ENCODE measurements at regions not wholly inside any gene's neighbourhood (a gene's known extent, or its start where the extent isn't known, plus 50 kb on each side); places are given as distances from the start of the nearest gene placed in this dataset.
A peak's percentile ranks its signal among the peaks of the same experiment; 100 is the strongest.

DNA sequence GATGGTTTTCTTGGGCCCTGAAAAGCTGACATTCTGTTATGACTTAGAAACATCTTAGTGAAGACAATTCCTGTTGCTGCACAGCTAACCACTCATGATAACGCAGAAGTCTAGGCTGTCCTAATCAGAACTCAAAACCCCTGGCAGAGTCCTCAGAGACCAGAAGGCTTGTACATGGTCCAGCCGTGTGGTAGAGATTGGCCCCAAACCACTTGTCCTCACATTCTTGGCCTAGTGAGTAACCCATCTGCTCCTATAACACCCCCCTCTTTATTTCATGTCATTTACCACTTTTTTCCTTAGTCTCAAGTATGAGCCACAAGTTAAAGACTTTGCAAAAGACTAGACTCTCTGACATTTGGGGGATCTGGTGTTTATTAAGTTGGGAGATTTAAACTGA lies 116.5 kb upstream of the ADAMTS18 start:
- no peak for DNase-seq (ENCODE audit: low read depth in 3 of 3, low spot score in 1 of 3)

DNA sequence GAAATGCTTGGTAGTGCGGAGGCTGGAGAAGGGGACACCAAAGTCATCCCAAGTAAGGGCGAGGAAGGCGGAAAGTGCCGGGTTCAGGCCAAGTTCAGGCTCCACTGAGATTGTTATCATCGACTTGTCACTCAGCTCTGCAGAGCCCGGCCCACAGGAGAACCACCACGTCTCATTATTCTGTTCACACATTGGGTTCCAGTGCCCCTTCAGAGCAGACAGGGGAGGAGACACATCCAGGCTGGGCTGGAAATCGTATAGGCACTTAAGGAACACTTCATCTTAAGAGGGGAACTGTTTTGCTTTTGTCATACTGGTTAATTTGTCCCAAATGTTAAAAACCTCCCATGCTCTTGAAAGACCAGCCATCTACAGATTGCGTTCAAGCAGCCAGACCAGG lies 118.3 kb upstream of the ADAMTS18 start:
- DNase-seq (ENCODE audit: low read depth in 3 of 3, low spot score in 1 of 3) = no peak

DNA sequence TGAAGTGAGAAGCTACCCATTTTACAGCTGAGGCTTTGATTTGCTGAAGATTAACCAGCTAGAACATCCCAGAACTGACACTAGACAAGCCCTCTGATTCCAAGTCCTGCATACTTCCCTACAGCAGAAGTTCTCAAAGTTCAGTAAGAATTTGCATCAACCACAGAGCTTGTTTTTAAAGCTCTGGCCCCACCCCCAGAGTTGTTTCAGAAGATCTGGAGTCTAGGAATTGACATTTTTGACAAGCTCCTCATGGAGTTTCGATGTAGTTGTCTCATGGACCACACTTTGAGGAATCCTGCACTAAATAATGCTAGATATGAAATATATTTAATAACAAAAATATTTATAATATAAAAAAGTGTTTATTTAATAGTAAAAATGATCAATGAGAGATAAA lies 120.3 kb upstream of the ADAMTS18 start:
- DNase-seq (ENCODE audit: low read depth in 3 of 3, low spot score in 1 of 3) = no peak

DNA sequence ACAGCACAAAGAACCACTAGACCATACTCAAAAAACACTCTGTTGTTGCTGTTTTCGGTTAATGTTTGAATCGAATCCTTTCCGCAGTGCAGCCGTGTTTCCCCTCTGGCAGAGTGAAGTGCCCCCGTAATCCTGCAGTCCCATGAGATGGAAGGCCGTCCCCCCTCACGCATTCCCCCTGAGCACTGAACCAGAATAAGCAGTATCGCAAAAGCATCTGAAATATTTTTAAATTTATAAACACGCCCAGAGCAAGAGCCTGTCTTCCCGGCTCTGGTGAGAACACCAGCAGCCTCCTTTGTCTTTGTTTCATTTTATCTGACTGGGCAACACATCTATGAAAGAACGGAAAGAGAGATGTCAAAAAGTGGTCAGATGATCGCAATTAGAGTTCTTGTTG lies 121.0 kb upstream of the ADAMTS18 start:
- DNase-seq (ENCODE audit: low read depth in 3 of 3, low spot score in 1 of 3) = no peak

DNA sequence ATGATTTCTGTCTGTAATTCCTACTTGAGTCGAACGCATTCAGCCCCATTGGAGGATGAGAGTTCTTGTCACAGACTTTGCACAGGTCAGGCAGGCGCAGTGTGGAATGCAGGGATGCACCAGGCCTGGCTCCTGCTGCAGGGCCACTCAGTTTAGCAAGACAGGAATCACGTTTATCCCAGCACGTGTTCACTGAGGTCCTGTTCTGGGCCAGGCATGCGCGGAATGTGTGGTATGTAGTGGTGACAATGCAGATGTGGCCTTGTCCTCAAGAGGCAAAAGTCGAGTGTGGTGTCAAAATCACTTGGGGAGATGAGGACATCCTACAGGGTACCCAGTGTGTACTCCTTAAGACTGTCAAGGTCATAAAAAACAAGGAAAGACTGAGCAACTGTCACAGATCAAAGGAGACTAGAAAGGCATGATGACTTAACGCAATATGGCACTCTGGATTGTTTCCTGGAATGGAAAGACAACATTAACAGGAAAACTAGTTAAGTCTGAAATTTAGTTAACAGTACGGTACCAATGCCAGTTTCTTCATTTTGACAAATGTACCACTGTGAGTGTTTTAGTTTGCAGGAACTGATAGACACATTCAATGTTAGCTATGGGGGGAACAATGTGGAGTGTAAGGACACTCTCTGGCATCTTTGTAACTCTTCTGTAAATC lies 121.5 kb upstream of the ADAMTS18 start:
- no peak for DNase-seq (ENCODE audit: low read depth in 3 of 3, low spot score in 1 of 3)

DNA sequence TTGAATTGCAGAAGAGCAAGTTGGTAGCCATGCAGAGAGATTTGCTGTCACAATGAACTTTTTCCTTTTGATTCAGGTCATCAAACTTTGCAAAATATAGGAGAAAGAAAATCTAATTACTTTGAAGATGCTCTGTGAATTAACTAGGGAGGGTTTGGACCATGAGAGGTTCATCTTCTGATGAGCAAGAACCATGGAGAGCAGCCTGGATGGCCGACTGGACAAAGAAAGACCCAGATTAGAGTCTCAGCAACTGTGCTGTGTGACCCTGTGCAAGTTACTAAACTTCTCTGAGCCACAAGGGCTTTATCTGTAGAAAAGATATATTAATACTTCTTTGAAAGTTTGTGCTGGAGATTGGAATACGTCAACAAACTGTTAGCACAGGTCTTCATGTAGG lies 122.6 kb upstream of the ADAMTS18 start:
- no peak for DNase-seq (ENCODE audit: low read depth in 3 of 3, low spot score in 1 of 3)

DNA sequence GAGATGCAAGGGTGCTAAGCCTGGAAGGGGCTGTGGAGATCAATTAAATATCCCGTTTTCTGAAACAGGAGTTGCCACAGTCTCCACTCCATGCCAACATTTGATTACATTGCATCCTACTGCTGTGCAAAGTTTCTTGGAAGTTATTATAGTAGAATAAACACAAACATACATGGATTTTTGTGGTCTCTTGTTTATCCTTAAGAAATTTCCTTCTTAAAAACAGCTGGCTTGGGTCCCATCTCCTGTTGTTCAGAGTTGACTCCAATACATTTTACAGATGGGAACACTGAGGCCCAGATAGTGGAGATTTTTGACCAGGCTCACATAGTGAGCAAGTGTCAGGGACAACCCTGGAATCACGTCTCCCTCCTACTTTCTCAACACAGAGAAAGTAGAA lies 124.0 kb upstream of the ADAMTS18 start:
- DNase-seq (ENCODE audit: low read depth in 3 of 3, low spot score in 1 of 3) = no peak

DNA sequence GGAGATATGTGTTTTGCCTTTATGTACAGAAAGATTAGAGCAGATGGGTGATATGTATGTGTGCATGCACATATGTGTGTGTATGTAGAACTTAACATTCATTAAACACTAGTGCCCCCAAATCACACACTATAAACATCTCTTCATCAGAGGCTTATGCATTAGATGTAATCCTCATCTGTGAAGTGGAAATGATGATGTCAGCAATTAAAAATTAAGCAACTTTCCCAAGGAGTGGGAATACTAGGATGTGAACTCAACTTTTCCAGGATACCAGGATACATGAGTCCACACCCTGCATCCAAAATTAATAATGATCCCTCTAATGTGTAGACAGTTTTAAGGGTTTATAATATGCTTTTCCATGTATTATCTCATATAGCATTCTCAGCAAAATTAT lies 127.7 kb upstream of the ADAMTS18 start:
- DNase-seq (ENCODE audit: low read depth in 3 of 3, low spot score in 1 of 3) = no peak

DNA sequence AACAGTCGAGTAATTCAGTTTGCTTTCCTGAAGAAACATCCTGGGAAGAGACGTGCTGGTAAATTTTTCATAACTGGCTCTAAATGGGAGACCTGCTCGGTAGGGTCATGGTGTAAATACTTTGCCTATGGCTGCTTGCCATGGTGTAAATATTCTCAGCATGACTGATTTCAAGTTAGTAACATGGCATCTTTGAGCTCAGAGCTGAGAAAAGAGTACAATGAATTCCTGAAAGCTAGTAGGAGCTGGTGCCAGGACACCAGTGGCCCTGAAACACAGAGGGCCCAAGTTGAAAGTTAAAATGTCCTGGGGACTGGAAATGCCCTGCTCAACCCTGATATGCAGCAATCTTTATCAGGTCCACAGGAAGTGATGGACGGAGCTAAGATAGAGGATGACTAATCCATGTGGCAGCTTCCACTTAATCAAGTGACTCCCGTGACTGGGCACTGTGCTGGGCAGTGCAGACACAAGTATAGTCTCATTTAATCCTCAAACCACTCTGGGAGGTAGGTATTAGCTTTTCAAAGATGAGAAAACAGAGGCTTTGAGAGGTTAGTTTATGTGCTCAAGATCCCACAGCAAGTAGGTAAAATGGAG lies 130.1 kb upstream of the ADAMTS18 start:
- no peak for DNase-seq (ENCODE audit: low read depth in 3 of 3, low spot score in 1 of 3)

DNA sequence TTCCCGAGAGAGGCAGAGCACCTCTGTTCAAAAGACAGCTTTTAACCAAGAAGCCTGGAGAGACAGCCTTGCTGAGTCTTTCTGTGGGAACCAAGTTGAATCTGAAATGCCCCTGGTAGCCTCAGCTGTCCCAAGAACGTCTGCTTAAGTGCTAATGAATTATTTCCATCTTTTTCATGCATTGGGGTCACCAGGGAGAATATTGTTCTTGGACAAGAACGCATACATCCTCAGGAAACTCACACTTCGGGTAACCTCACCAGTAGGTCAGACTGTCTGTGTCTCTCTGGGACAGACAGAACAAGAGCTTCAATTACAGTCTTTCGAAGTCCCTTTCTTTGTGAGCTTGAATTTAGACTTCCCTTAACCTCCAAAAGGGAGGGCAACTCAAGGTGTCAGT lies 134.6 kb upstream of the ADAMTS18 start:
- DNase-seq (ENCODE audit: low read depth in 3 of 3, low spot score in 1 of 3) = no peak

DNA sequence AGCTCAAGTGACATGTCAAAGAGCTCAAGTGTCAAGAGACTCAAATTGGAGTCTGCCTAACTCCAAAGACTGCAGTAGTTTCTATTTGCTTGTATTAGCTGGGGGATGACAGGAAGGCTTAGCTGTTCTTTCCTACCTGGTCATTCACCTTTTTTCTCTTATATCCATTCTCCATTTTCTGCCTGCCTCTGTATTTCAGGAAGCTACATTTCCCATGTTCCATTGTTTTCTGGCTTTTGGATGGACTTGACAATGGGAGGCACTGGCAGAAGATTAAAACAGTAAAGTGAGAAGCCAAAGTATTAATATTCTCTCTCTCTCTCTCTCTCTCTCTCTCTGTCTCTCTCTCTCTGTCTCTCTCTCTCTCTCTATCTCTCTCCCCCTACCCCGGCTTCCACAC lies 135.7 kb upstream of the ADAMTS18 start:
- no peak for DNase-seq (ENCODE audit: low read depth in 3 of 3, low spot score in 1 of 3)

DNA sequence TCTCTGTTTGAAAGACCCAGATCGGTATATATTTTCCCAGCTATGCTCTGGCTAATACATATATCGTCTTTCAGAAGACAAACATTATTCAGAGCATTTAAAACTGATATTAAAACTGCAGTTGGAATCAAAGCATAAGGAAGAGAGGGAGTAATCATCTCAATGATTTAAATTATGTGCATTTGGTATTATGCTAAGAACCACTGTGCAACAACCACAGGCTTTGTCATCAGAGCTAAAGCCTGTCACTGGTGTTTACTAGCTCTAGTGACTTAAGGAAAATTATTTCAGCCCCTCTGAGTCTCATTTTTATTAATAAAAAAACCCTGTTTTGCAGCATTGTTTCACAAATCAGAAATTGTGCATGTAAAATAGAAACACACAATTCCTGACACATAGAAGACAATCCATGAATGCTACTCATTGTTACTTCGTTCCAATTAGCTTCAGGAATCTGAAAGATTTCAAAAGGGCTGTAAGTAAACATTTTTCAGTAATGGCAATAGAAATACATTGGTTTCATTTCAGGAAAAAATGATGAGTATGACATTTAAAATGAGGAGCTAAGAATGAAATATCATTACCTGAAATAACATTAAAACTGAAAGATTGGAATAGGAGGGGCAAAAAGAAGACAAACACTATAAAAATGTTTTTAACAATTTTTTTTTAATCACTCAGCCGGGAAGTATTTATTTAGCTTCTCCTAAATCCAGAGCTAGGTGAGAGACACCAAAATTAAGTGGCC lies 136.5 kb upstream of the ADAMTS18 start:
- DNase-seq (ENCODE audit: low read depth in 3 of 3, low spot score in 1 of 3) = no peak

DNA sequence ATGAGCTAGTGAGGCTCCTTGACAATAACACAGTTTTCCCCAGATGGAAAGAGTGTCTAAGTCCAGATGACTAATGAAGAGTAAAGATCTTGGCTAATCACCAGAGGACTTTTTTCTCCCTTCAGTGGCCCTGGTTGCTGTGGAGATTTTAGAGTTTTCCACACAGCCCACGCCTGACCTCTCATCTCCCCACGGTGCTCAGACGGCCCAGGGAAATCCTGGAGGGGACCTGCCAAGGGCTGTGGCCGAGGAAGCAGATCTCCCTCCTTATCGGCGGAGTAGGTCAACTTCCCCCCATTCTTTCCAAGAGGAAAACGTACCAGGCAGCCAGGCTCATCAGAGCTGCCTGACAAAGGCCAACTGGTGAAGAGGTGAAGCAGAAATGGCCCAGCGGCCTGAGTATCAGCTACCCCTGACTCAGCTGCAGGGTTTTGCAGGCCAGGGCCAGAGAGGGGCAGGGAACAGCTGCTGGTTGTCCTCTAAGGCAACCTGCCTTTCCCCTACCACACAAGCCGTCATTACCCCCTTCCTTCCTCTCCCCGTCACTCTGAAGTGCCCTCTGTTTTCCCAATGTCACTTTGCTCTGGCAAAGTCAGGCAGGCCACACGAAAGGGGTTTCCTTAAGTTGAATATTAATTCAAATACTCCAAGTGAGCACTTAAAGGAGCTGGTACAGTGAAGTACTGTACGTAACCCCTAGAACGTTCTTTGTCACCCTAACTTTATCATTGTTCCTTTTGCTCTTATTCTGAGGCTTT lies 140.2 kb upstream of the ADAMTS18 start:
- no peak for DNase-seq (ENCODE audit: low read depth in 3 of 3, low spot score in 1 of 3)

DNA sequence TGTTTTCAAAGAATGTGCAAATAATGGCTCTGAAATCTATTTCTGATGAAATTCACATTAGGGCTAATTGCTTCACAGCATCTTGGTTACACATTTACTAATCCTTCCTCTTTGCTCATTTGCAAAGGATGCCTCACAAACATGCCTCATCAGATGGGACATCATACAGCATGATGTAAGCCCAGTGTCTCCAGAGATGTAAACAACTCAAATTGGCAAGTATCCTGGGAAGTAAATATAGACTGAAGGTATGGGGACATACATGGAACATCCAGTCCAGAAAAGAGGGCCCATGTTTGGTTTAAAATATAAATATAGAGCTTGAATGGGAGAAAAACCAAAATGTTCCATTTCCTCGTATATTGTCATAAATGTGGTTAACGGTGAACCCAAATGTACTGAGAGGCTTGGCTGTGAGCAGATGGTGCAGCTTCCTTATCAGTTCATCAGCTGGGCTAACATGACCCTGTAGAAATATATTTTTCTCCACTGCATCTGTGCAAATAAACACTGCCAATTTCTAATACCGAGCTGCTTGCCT lies 142.9 kb upstream of the NUDT7 start:
- DNase-seq (ENCODE audit: low read depth in 3 of 3, low spot score in 1 of 3) = no peak

DNA sequence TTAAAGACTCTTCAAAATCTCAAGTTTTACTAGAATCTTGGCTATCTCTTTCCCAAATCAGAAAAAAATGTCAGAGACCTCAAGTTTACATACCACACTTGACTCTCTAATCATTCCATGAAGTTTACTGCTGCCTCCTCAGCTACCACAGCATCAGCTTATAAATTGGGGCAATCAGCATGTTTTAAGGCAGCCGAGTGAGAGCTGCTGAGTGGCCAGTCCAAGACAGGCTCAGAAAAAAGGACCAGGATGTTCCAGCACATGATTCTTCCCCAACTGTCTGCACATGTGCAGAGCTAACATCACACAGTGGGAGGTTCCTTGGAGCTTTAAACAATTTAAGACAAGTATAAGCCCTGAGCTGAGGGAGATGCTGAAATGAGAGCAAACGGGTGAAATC lies 140.6 kb upstream of the NUDT7 start:
- DNase-seq (ENCODE audit: low read depth in 3 of 3, low spot score in 1 of 3) = no peak

DNA sequence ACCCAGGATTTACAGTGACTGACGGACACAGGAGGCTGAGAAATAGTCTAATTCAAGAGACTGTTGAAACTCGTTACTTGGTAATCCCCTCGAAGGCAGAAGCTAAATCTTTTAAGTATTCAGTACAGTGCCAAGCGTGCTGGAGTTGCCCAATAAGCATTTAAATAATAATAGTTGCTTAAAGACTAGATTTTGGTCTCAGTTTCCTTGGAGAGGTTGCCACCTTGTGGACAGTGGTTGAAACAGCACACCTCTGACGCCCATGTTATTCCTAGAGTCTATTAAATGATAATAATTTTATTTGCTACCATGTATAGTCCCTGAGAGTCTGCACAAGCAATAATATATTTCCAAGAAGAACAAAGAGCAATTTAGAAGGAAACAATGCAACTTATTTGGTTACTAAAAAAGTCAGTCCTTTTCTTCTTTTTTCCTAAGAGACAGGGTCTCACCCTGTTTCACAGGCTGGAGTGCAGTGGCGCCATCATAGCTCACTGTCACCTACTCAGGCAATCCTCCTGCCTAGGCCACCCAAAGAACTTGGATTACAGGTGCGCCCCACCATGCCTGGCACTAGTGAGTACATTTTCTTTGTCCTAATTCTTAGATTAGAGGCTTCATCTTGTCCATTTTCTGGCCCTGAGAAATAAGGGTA lies 138.0 kb upstream of the NUDT7 start:
- DNase-seq (ENCODE audit: low read depth in 3 of 3, low spot score in 1 of 3) = peak in 1 of 3 donors; percentile 2

DNA sequence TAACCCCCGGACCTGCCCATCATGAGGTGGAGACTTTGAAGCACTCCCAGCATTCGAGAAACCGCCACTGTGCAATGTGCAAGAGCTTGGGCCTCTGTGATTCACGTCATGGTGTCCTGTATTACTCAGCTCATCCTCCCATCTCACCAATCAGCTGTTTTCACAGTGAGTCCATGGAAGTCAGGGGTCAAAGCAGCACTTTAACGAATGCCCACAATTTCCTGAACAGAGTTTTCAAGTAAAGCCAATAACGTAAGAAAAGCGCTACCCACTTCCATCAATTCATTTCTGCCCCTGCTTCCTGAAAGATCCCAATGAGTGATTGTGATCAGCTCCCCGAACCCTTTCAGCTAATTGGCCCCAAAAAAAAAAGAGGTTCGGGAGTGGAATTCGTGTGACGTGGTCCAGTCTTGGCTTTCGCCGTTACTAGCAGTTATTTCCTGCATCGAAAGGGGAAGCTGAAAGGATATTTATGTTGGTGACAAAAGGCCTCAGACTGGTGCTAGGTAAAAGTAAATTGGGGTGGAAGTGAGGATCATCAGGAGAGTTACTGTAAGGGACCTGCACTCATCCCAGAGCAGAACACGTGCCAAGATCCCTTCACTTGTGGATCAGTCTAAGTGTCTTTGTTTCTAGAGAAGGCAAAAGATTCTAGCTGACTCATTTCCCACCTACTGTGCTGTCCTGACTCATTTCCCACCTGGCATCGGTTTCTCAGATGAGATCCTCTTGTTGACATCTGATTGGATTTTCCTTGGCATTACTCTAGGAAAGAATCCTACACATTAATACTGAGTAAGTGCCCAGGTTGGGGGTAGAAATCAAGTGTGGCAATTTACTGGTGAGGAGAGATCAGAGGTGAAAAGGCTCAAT lies 136.7 kb upstream of the NUDT7 start:
- no peak for DNase-seq (ENCODE audit: low read depth in 3 of 3, low spot score in 1 of 3)

DNA sequence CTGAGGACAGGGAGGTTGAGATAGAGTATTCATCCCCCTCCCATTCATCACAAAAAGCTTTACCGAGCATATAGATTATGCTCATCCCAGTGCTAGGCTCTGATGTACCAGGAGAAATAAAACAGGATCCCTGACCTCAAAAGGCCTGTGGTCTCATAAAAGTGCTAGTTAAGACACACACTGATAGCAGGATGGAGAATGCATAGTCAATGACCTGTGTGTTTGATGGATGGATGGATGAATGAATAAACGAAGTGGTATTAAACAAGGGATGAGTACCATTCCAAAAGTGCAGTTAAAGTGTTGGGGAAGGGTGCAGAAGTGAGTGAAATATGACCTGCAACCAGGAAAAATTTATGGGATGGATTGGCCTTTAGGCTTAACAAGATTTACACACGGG lies 133.9 kb upstream of the NUDT7 start:
- no peak for DNase-seq (ENCODE audit: low read depth in 3 of 3, low spot score in 1 of 3)

DNA sequence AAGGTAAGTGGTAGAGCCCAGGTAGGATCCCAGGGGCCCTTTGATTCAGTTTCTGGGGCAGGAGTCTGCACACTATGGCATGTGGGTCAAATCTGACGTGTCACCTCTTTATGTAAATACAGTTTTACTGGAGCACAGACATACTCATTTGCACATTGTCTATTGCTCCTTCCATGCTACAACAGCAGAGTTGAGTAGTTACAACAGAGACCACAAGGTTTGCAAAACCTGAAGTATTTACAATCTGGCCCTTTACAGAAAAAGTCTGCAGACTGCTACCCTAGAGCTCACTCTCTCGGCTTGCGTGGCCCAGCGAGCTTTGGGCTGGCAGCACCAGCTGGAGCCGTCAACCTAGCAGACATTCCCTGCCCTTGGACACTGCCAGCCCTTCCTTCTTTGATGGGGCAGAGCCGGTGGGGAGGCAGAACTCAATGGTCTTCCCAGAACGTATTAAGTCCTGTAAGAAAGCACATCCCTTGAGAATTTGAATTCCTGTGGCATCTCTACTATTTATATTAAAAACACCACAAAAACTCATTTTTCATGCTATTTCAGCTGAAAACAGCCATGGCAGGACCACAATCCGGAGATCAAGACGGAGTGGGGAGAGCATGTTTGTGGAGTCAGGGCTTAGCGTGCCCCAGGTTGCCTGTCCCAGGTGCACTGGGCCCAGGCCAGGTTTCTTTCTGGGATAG lies 133.1 kb upstream of the NUDT7 start:
- no peak for DNase-seq (ENCODE audit: low read depth in 3 of 3, low spot score in 1 of 3)

DNA sequence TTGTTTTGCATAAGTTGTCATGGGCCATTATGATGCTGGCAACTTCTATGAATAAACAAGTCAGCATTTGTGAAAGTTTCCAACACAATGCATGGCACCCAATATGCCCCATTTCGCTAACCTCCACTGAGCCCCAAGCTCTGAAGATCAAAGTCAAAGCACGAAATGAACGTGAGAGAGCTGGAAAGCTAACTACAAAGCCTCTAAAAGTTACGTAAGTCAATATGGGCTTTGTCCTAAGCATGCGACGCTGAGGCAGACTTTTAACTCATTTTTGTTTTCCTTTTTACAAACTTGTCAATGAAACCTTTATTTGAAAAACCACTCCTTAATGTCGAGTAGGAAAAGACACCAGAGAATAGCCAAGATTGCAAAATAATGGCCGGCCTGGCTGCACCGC lies 131.6 kb upstream of the NUDT7 start:
- no peak for DNase-seq (ENCODE audit: low read depth in 3 of 3, low spot score in 1 of 3)
